Brain microvascular endothelial cell (primary cell): ENCODE measurements at regions not wholly inside any gene's neighbourhood (a gene's known extent, or its start where the extent isn't known, plus 50 kb on each side); places are given as distances from the start of the nearest gene placed in this dataset.

Experiments used
- DNase-seq: peaks from one replicate; pipeline ENCODE4 v3.0.0-alpha.2; 2020
- H3K27ac ChIP-seq: fragments of 250-450 bp; sonication (Bioruptor Pico); 2 replicates; pipeline ENCODE4 v1.5.1; 2020; ENCODE audit warnings: mild to moderate bottlenecking, moderate library complexity
- H3K27me3 ChIP-seq: fragments of 250-450 bp; sonication (Bioruptor Pico); replicated peaks from 2 replicates; pipeline ENCODE4 v1.5.1; 2020; ENCODE audit warnings: mild to moderate bottlenecking
- H3K36me3 ChIP-seq: fragments of 250-450 bp; sonication (Bioruptor Pico); replicated peaks from 2 replicates; pipeline ENCODE4 v1.5.1; 2020; ENCODE audit warnings: mild to moderate bottlenecking
- H3K4me3 ChIP-seq: 2 replicates; pipeline ENCODE4 v1.5.1; 2011; ENCODE audit warnings: low read depth, mild to moderate bottlenecking, control low read depth, low read length, moderate library complexity
- CTCF ChIP-seq: IDR thresholded peaks from 2 replicates; pipeline ENCODE4 v1.5.1; 2011; ENCODE audit warnings: low read depth, mild to moderate bottlenecking, moderate library complexity, low read length, control low read depth, inconsistent platforms; ENCODE audit errors: missing control alignments
- in situ Hi-C: cut with HindIII; loops from 2 replicates; pipeline ENCODE4 v1.10.0; 2017; ENCODE audit warnings: low sequenced_read_pairs, low pct_ligation_motif_present

GRCh38 chr1:238998577-238998976, 387.8 kb upstream of the CHRM3 start:
- no peaks in the 10 kb centered on the region for H3K36me3 ChIP-seq
- no peak for DNase-seq
- no peak overlapping the region for H3K27ac ChIP-seq
- H3K27me3 ChIP-seq: no peaks in the 10 kb centered on the region
- TF ChIP-seq CTCF: no peak
- in situ Hi-C loops: no loop called here
- no peak overlapping the region for H3K4me3 ChIP-seq

GRCh38 chr1:238991765-238992495, 394.4 kb upstream of the CHRM3 start:
- in situ Hi-C loops: no loop called here
- H3K4me3 ChIP-seq: no peak overlapping the region
- TF ChIP-seq CTCF: no peak
- no peak overlapping the region for H3K27ac ChIP-seq
- DNase-seq: no peak
- H3K36me3 ChIP-seq: no peaks in the 10 kb centered on the region
- H3K27me3 ChIP-seq: no peaks in the 10 kb centered on the region

- in situ Hi-C loops: no loop called here
- no peaks in the 10 kb centered on the region for H3K36me3 ChIP-seq
These were observed 401.1 kb upstream of the CHRM3 start for GRCh38 chr1:238985312-238985711.

GRCh38 chr1:238982736-238983135, 403.6 kb upstream of the CHRM3 start:
- no peaks in the 10 kb centered on the region for H3K36me3 ChIP-seq
- DNase-seq: no peak
- H3K27ac ChIP-seq: no peak overlapping the region
- H3K4me3 ChIP-seq: no peak overlapping the region
- in situ Hi-C loops: no loop called here
- no peaks in the 10 kb centered on the region for H3K27me3 ChIP-seq
- TF ChIP-seq CTCF: no peak

More at GRCh38 chr1:238985312-238985711, 401.1 kb upstream of the CHRM3 start:
- Histone ChIP-seq H3K27me3 (no peaks in the 10 kb centered on the region), H3K27ac (no peak overlapping the region), H3K4me3 (no peak overlapping the region)
- TF ChIP-seq CTCF: no peak
- DNase-seq: no peak

- no peak for TF ChIP-seq CTCF
- H3K36me3 ChIP-seq: no peaks in the 10 kb centered on the region
- H3K27ac ChIP-seq: no peak overlapping the region
- in situ Hi-C loops: no loop called here
- H3K4me3 ChIP-seq: no peak overlapping the region
- H3K27me3 ChIP-seq: no peaks in the 10 kb centered on the region
- DNase-seq: no peak
These were observed 404.9 kb upstream of the CHRM3 start for GRCh38 chr1:238981317-238981933.
